ENCODE measurements at regions not wholly inside any gene's neighbourhood (a gene's known extent, or its start where the extent isn't known, plus 50 kb on each side); places are given as distances from the start of the nearest gene placed in this dataset.

DNA sequence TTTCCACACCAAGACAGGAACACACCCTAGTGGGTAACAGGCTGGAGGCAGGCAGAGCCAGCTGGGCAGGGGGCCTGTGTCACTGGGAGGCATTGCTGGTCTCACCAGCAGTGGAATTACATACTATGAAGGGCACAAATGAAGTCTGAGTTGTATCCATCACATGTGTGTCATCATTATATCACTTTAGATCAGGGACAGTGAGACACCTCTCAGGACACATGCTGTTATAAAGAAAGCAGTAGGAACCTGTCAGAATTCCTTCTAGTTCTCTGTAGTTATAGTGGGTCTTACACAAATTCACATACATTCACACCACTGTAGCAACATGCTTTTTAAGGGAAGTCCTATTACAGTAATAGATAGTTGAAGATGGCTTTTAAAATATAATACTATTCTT is 63.5 kb upstream of the FYN start:
- Histone ChIP-seq H3K27ac (ENCODE audit: extremely low read depth, low read depth, low read length) (no peak overlapping the region), H3K4me1 (replicated peaks in 1 of 2; ENCODE audit: control insufficient read depth in 2 of 2, insufficient read depth in 2 of 2, low read length in 2 of 2) (no peaks in the 10 kb centered on the region), H3K9me3 (replicated peaks; ENCODE audit: control insufficient read depth, insufficient read depth, low read depth, low read length) (no peaks in the 10 kb centered on the region), H3K4me3 (no peak overlapping the region), H3K9ac (ENCODE audit: insufficient read depth in 1 of 2, low read depth in 2 of 2, low read length in 2 of 2) (no peak overlapping the region), H3K79me2 (ENCODE audit: control insufficient read depth, insufficient read depth, low read length) (no peaks in the 10 kb centered on the region), H3K27me3 (ENCODE audit: control insufficient read depth in 2 of 2, insufficient read depth in 2 of 2, low read length in 2 of 2) (peaks cover 12 to 16% of the 10 kb centered on the region in 2 experiments), H4K20me1 (replicated peaks; ENCODE audit: control insufficient read depth, insufficient read depth, low read length) (no peaks in the 10 kb centered on the region), H3K4me2 (ENCODE audit: insufficient read depth, low read length) (no peak overlapping the region), H3K36me3 (ENCODE audit: control insufficient read depth, insufficient read depth, low read length) (no peaks in the 10 kb centered on the region), H2AFZ (ENCODE audit: low read depth, low read length) (no peak overlapping the region), H3K9me1 (ENCODE audit: control insufficient read depth, insufficient read depth, low read length) (no peaks in the 10 kb centered on the region)
- no TSS peak for BruUV-seq (replicated peaks)
- ATAC-seq (no peak), FAIRE-seq (no peak), DNase-seq (ENCODE audit: extremely low read depth in 1 of 4, low spot score in 3 of 4) (no peak)
- in situ Hi-C loops (cut with MboI), result no loop called here
- intact Hi-C loops (cut with micrococcal nuclease), result no loop called here
- ChIA-PET POLR2A (no interaction called here), CTCF (ENCODE audit: low intra/inter-chr PET ratio) (no interaction called here)
- TF ChIP-seq ZNF274 (IDR thresholded peaks at IDR 0.05; ENCODE audit: borderline replicate concordance, low read depth, low read length), result no peak
- TF ChIP-seq DMBX1 (CRISPR knock-in tag; IDR thresholded peaks at IDR 0.05; ENCODE audit: borderline replicate concordance), result no peak
- no peak for TF ChIP-seq ZNF347 (CRISPR knock-in tag; IDR thresholded peaks at IDR 0.05; ENCODE audit: low read depth)
- TF ChIP-seq, protein P1, sequence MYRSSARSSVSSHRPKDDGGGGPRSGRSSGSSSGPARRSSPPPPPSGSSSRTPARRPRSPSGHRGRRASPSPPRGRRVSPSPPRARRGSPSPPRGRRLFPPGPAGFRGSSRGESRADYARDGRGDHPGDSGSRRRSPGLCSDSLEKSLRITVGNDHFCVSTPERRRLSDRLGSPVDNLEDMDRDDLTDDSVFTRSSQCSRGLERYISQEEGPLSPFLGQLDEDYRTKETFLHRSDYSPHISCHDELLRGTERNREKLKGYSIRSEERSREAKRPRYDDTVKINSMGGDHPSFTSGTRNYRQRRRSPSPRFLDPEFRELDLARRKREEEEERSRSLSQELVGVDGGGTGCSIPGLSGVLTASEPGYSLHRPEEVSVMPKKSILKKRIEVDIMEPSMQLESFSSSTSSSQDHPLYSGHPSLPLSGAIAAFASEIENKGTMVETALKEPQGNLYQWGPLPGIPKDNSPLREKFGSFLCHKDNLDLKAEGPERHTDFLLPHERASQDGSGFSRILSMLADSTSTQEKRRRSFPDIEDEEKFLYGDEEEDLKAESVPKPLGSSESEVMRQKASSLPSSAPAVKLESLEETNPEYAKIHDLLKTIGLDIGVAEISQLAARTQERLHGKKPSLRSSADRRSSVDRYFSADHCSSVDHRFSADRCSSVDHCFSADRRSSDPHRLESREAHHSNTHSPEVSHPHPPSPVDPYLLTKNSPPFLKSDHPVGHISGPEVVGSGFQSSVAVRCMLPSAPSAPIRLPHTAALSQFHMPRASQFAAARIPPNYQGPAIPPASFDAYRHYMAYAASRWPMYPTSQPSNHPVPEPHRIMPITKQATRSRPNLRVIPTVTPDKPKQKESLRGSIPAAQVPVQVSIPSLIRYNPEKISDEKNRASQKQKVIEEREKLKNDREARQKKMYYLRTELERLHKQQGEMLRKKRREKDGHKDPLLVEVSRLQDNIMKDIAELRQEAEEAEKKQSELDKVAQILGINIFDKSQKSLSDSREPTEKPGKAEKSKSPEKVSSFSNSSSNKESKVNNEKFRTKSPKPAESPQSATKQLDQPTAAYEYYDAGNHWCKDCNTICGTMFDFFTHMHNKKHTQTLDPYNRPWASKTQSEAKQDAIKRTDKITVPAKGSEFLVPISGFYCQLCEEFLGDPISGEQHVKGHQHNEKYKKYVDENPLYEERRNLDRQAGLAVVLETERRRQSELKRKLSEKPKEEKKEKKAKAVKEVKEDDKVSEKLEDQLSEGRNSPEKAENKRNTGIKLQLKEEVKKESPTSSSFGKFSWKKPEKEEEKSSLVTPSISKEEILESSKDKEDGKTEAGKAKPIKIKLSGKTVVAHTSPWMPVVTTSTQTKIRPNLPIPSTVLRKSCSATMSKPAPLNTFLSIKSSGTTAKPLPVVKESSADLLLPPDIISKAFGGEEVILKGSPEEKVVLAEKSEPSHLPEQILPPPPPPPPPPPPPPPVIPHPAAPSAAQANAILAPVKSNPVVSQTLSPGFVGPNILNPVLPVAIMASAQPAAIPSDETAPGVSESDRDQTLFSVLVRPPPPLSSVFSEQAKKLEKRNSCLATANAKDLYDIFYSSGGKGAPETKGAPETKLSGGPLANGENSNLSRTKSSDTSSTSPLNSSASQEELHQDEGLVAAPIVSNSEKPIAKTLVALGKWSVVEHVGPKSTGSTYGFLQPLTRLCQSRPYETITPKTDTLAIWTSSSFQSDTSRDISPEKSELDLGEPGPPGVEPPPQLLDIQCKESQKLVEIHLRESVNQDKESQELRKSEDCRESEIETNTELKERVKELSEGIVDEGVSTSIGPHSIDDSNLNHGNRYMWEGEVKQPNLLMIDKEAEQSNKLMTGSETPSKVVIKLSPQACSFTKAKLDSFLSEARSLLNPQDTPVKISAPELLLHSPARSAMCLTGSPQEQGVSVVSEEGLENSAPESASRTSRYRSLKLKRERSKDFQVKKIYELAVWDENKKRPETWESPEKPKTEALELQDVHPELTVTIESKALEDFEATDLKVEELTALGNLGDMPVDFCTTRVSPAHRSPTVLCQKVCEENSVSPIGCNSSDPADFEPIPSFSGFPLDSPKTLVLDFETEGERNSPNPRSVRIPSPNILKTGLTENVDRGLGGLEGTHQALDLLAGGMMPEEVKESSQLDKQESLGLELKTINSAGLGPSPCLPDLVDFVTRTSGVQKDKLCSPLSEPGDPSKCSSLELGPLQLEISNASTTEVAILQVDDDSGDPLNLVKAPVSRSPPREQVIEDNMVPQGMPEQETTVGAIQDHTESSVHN (IDR thresholded peaks at IDR 0.05; ENCODE audit: borderline replicate concordance in 1 of 2, low read depth in 1 of 2), result no peak
- no peak for TF ChIP-seq ARID1B (IDR thresholded peaks at IDR 0.05)
- no peak for TF ChIP-seq CREM (IDR thresholded peaks at IDR 0.05; ENCODE audit: low read depth)
- no peak for TF ChIP-seq ZNF76 (CRISPR knock-in tag; IDR thresholded peaks at IDR 0.05; ENCODE audit: borderline replicate concordance)
- TF ChIP-seq LEF1 (IDR thresholded peaks at IDR 0.05), result no peak
- TF ChIP-seq ZEB2 (IDR thresholded peaks at IDR 0.05), result no peak
- TF ChIP-seq POLR2G (IDR thresholded peaks at IDR 0.05; ENCODE audit: low read depth, low read length), result no peak
- no peak for TF ChIP-seq SRSF3 (IDR thresholded peaks at IDR 0.05; ENCODE audit: insufficient read depth, low read length)
- TF ChIP-seq HMGN3 (IDR thresholded peaks at IDR 0.05; ENCODE audit: borderline replicate concordance, extremely low read depth, insufficient read length, low read depth, low read length), result no peak

Measured in K562 (cell line).